Lower leg skin (tissue), 3 donors: ENCODE measurements at regions not wholly inside any gene's neighbourhood (a gene's known extent, or its start where the extent isn't known, plus 50 kb on each side); places are given as distances from the start of the nearest gene placed in this dataset.
"Not testable (repeated sequence)": the region's sequence is repeated elsewhere in the genome, so short reads cannot be mapped to it uniquely, and the experiment has no call there.

ENCODE experiments used
- CTCF ChIP-seq, 3 donors: fragments of 450-650 bp; IDR thresholded peaks; one replicate each; pipeline ENCODE4 v1.5.1; 2016; ENCODE audit warnings: antibody characterized with exemption in 3 of 3, mild to moderate bottlenecking in 3 of 3, moderate library complexity in 2 of 3
- POLR2A ChIP-seq, 2 donors: fragments of 450-650 bp; IDR thresholded peaks; one replicate each; pipeline ENCODE4 v1.6.1; 2016 to 2017; ENCODE audit warnings: antibody characterized with exemption in 2 of 2, mild to moderate bottlenecking in 1 of 2, moderate library complexity in 1 of 2

- TF ChIP-seq CTCF, POLR2A (IDR thresholded peaks at IDR 0.05): not testable (repeated sequence)
These were observed 814.3 kb upstream of the VRK2 start for GRCh38 chr2:57232341-57232740.
